Mesodermal cell (in vitro differentiated cells): ENCODE measurements at regions not wholly inside any gene's neighbourhood (a gene's known extent, or its start where the extent isn't known, plus 50 kb on each side); places are given as distances from the start of the nearest gene placed in this dataset.

Source experiments
- H3K27ac ChIP-seq: 2 replicates; pipeline ENCODE4 v1.7.0; 2013; ENCODE audit warnings: mild to moderate bottlenecking, low read depth, low read length, moderate library complexity; ENCODE audit not compliant: severe bottlenecking
- H3K36me3 ChIP-seq: 2 replicates; pipeline ENCODE4 v1.7.1; 2013; ENCODE audit warnings: mild to moderate bottlenecking, low read length, moderate library complexity; ENCODE audit not compliant: control insufficient read depth, insufficient read depth
- H3K4me1 ChIP-seq: one replicate; pipeline ENCODE4 v1.7.1; 2013; ENCODE audit warnings: mild to moderate bottlenecking, low read length; ENCODE audit not compliant: insufficient read depth, control insufficient read depth, poor library complexity, severe bottlenecking
- H3K4me3 ChIP-seq: 2 replicates; pipeline ENCODE4 v1.7.0; 2013; ENCODE audit warnings: low read length, control low read depth, mild to moderate bottlenecking; ENCODE audit not compliant: insufficient read depth, poor library complexity, severe bottlenecking; ENCODE audit errors: extremely low read depth
- H3K9me3 ChIP-seq: 2 replicates; pipeline ENCODE4 v1.7.1; 2013; ENCODE audit warnings: mild to moderate bottlenecking, low read length, moderate library complexity; ENCODE audit not compliant: control insufficient read depth
- WGBS, 2 experiments: methylation state at CpG; one replicate each; pipeline ENCODE4 v1.1.5; 2013; ENCODE audit warnings: missing lambda C conversion rate in 2 of 2; ENCODE audit not compliant: insufficient coverage in 2 of 2; 5-methylcytosine and 5-hydroxymethylcytosine counted together

GRCh38 chr2:236397681-236398080 is 133.5 kb upstream of the ASB18 start:
- WGBS, 2 experiments = 94 to 95% methylated on average over 2 to 3 of the region's 4 CpGs
- H3K9me3 ChIP-seq = no peaks in the 10 kb centered on the region

GRCh38 chr2:236399409-236399808 is 135.2 kb upstream of the ASB18 start:
- H3K36me3 ChIP-seq = no peaks in the 10 kb centered on the region
- 90 to 92% methylated on average over 13 to 14 of the region's 15 CpGs for WGBS, 2 experiments
- no peaks in the 10 kb centered on the region for H3K9me3 ChIP-seq
- no peaks in the 10 kb centered on the region for H3K4me1 ChIP-seq
- H3K27ac ChIP-seq = no peak overlapping the region
- no peak overlapping the region for H3K4me3 ChIP-seq

More at GRCh38 chr2:236397681-236398080, 133.5 kb upstream of the ASB18 start:
- no peak overlapping the region for H3K27ac ChIP-seq
- no peaks in the 10 kb centered on the region for H3K4me1 ChIP-seq
- no peak overlapping the region for H3K4me3 ChIP-seq
- no peaks in the 10 kb centered on the region for H3K36me3 ChIP-seq

GRCh38 chr2:236400046-236400574 is 135.9 kb upstream of the ASB18 start:
- Histone ChIP-seq H3K4me1 (no peaks in the 10 kb centered on the region), H3K36me3 (no peaks in the 10 kb centered on the region), H3K27ac (no peak overlapping the region), H3K9me3 (no peaks in the 10 kb centered on the region), H3K4me3 (no peak overlapping the region)
- WGBS, 2 experiments = 90 to 93% methylated on average over 9 to 10 of the region's 10 CpGs

GRCh38 chr2:236400594-236401360 is 136.6 kb upstream of the ASB18 start:
- Histone ChIP-seq H3K27ac (no peak overlapping the region), H3K9me3 (no peaks in the 10 kb centered on the region), H3K4me3 (no peak overlapping the region), H3K4me1 (no peaks in the 10 kb centered on the region), H3K36me3 (no peaks in the 10 kb centered on the region)
- 83 to 89% methylated on average over 18 to 20 of the region's 20 CpGs for WGBS, 2 experiments

- Histone ChIP-seq H3K27ac (no peak overlapping the region), H3K9me3 (no peaks in the 10 kb centered on the region), H3K4me1 (no peaks in the 10 kb centered on the region), H3K4me3 (no peak overlapping the region), H3K36me3 (no peaks in the 10 kb centered on the region)
- WGBS, 2 experiments = 68 to 88% methylated on average over 7 to 11 of the region's 12 CpGs
Observed at GRCh38 chr2:236402033-236402790, 138.0 kb upstream of the ASB18 start.

DNA sequence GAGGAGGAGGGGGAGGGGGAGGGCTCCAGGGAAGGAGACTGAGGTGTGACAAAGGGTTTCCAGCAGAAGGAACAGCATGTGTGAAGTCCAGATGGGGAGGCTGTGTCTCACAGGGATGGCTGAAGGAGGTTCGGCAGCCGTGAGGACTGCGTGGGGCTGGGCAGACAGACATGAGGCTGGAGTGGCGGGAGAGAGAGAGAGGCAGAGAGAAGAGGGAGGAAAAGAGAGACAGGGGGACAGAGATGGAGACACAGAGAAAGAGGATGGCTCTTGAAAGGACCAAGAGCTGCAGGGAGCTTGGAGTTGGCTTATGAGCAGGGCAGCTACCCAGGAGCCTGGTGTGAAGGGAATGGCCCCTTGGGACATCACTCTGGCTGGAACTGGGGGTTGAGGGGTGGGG is 138.9 kb upstream of the ASB18 start:
- no peaks in the 10 kb centered on the region for H3K36me3 ChIP-seq
- no peak overlapping the region for H3K4me3 ChIP-seq
- no peaks in the 10 kb centered on the region for H3K9me3 ChIP-seq
- WGBS, 2 experiments = 87 to 93% methylated on average over 4 of the region's 4 CpGs
- no peak overlapping the region for H3K27ac ChIP-seq
- no peaks in the 10 kb centered on the region for H3K4me1 ChIP-seq

- WGBS, 2 experiments = 93 to 98% methylated on average over 6 to 9 of the region's 10 CpGs
- no peaks in the 10 kb centered on the region for H3K4me1 ChIP-seq
- H3K9me3 ChIP-seq = no peaks in the 10 kb centered on the region
- H3K27ac ChIP-seq = no peak overlapping the region
- no peak overlapping the region for H3K4me3 ChIP-seq
- H3K36me3 ChIP-seq = no peaks in the 10 kb centered on the region
Observed at GRCh38 chr2:236403811-236404210, 139.6 kb upstream of the ASB18 start.

DNA sequence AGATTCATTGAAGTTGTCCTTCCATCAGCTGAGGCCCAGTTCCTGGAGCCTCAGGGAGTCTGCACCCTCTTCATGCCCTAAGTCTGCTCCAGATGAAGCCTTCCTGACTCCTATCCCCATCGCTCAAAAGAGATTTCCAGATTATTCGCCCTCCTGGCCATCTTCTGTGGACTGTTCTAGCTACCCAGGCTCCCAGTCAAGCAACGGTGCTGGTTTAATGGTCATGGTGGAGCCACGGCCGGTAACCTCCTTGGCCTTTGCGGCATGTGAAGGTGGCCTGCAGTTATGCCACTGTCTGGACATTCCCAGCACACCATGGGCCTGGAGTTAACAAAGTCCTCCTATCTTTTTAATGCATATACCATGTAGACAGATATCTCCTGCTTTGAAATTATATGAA is 140.1 kb upstream of the ASB18 start:
- WGBS, 2 experiments = 81 to 84% methylated on average over 4 to 5 of the region's 6 CpGs
- Histone ChIP-seq H3K36me3 (no peaks in the 10 kb centered on the region), H3K4me3 (no peak overlapping the region), H3K4me1 (no peaks in the 10 kb centered on the region), H3K27ac (no peak overlapping the region), H3K9me3 (no peaks in the 10 kb centered on the region)

- WGBS, 2 experiments = 93 to 100% methylated on average over 3 of the region's 8 CpGs
- H3K4me1 ChIP-seq = no peaks in the 10 kb centered on the region
- no peak overlapping the region for H3K4me3 ChIP-seq
- H3K36me3 ChIP-seq = no peaks in the 10 kb centered on the region
- no peaks in the 10 kb centered on the region for H3K9me3 ChIP-seq
- no peak overlapping the region for H3K27ac ChIP-seq
Observed at GRCh38 chr2:236405357-236405756, 141.2 kb upstream of the ASB18 start.

- H3K4me1 ChIP-seq = no peaks in the 10 kb centered on the region
- H3K9me3 ChIP-seq = no peaks in the 10 kb centered on the region
- no peak overlapping the region for H3K27ac ChIP-seq
- H3K36me3 ChIP-seq = no peaks in the 10 kb centered on the region
- WGBS, 2 experiments = 95 to 97% methylated on average over 5 to 6 of the region's 7 CpGs
- no peak overlapping the region for H3K4me3 ChIP-seq
Observed at GRCh38 chr2:236408090-236408489, 143.9 kb upstream of the ASB18 start.

GRCh38 chr2:236408786-236409185 is 144.6 kb upstream of the ASB18 start:
- no peaks in the 10 kb centered on the region for H3K4me1 ChIP-seq
- no peak overlapping the region for H3K4me3 ChIP-seq
- no peak overlapping the region for H3K27ac ChIP-seq
- no peaks in the 10 kb centered on the region for H3K9me3 ChIP-seq
- 93 to 97% methylated on average over 8 of the region's 9 CpGs for WGBS, 2 experiments
- no peaks in the 10 kb centered on the region for H3K36me3 ChIP-seq
